ENCODE measurements at regions not wholly inside any gene's neighbourhood (a gene's known extent, or its start where the extent isn't known, plus 50 kb on each side); places are given as distances from the start of the nearest gene placed in this dataset.

DNA sequence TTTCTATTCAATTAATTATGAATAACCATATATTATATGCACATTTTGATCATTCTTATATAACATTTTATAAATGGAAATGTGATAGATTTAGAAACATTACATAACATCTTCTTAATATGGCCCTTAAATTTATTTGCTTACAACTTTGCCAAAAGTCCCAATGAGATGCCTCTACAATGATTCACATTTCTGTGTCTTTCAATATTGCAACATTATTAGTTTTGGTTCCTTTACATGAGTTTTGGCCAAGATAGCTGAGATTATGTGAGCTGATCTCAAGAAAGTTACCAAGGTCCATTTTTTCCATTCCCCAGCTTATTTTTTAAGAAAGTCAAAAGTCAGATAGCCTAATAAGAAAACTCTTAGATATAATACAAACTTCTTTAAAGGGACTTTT, 361.2 kb downstream of the PCDH7 start:
- TF ChIP-seq USF1 (IDR thresholded peaks at IDR 0.05) (no peak), CEBPB (IDR thresholded peaks at IDR 0.05) (no peak), FOXM1 (IDR thresholded peaks at IDR 0.05; ENCODE audit: borderline replicate concordance, low read depth) (no peak), TCF12 (IDR thresholded peaks at IDR 0.05; ENCODE audit: low read depth) (no peak), EP300 (IDR thresholded peaks at IDR 0.05; ENCODE audit: borderline replicate concordance) (no peak)
- TF ChIP-seq, protein P1, sequence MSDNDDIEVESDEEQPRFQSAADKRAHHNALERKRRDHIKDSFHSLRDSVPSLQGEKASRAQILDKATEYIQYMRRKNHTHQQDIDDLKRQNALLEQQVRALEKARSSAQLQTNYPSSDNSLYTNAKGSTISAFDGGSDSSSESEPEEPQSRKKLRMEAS (IDR thresholded peaks at IDR 0.05) = no peak

- TF ChIP-seq TEAD4 (IDR thresholded peaks at IDR 0.05) (no peak), EP300 (IDR thresholded peaks at IDR 0.05; ENCODE audit: borderline replicate concordance) (no peak), EGR1 (IDR thresholded peaks at IDR 0.05) (no peak), TCF12 (IDR thresholded peaks at IDR 0.05; ENCODE audit: low read depth) (no peak), CEBPB (IDR thresholded peaks at IDR 0.05) (no peak), TAF1 (IDR thresholded peaks at IDR 0.05; ENCODE audit: low read depth) (no peak), FOXM1 (IDR thresholded peaks at IDR 0.05; ENCODE audit: borderline replicate concordance, low read depth) (no peak), USF1 (IDR thresholded peaks at IDR 0.05) (no peak), RAD21 (IDR thresholded peaks at IDR 0.05; ENCODE audit: low read depth) (no peak), NFIC (IDR thresholded peaks at IDR 0.05) (no peak), ZBTB7A (IDR thresholded peaks at IDR 0.05; ENCODE audit: low read depth) (no peak), CREB1 (IDR thresholded peaks at IDR 0.05; ENCODE audit: low read depth) (no peak), YY1 (IDR thresholded peaks at IDR 0.05; ENCODE audit: low read depth) (no peak)
- TF ChIP-seq, protein P1 (IDR thresholded peaks at IDR 0.05) = no peak
- TF ChIP-seq, protein P2, sequence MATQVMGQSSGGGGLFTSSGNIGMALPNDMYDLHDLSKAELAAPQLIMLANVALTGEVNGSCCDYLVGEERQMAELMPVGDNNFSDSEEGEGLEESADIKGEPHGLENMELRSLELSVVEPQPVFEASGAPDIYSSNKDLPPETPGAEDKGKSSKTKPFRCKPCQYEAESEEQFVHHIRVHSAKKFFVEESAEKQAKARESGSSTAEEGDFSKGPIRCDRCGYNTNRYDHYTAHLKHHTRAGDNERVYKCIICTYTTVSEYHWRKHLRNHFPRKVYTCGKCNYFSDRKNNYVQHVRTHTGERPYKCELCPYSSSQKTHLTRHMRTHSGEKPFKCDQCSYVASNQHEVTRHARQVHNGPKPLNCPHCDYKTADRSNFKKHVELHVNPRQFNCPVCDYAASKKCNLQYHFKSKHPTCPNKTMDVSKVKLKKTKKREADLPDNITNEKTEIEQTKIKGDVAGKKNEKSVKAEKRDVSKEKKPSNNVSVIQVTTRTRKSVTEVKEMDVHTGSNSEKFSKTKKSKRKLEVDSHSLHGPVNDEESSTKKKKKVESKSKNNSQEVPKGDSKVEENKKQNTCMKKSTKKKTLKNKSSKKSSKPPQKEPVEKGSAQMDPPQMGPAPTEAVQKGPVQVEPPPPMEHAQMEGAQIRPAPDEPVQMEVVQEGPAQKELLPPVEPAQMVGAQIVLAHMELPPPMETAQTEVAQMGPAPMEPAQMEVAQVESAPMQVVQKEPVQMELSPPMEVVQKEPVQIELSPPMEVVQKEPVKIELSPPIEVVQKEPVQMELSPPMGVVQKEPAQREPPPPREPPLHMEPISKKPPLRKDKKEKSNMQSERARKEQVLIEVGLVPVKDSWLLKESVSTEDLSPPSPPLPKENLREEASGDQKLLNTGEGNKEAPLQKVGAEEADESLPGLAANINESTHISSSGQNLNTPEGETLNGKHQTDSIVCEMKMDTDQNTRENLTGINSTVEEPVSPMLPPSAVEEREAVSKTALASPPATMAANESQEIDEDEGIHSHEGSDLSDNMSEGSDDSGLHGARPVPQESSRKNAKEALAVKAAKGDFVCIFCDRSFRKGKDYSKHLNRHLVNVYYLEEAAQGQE (IDR thresholded peaks at IDR 0.05; ENCODE audit: low read depth) = no peak
Observed at GRCh38 chr4:31083456-31083855, 363.3 kb downstream of the PCDH7 start.

DNA sequence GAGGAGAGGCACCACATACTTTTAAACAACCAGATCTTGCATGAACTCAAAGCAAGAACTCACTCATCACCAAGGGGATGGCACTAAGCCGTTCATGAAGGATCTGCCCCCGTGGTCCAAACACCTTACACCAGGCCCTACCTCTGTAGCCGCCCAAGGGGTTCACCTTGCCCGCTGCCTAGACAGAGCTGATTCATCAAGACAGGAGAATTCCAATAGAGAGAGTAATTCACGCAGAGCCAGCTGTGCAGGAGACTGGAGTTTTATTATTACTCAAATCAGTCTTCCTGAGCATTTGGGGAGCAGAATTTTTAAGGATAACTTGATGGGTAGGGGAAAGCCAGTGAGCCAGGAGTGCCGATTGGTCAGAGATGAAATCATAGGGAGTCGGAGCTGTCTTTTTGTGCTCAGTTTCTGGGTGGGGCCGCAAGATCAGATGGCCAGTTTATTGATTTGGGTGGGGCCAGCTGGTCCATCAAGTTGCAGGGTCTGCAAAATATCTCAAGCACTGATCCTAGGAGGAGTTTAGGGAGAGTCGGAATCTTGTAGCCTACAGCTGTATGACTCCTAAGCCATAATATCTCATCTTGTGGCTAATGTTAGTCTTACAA, 364.7 kb downstream of the PCDH7 start:
- TF ChIP-seq, protein P1 (IDR thresholded peaks at IDR 0.05) = no peak
- TF ChIP-seq CEBPB (IDR thresholded peaks at IDR 0.05) (no peak), TEAD4 (IDR thresholded peaks at IDR 0.05) (no peak), CREB1 (IDR thresholded peaks at IDR 0.05; ENCODE audit: low read depth) (no peak), YY1 (IDR thresholded peaks at IDR 0.05; ENCODE audit: low read depth) (no peak), ZBTB7A (IDR thresholded peaks at IDR 0.05; ENCODE audit: low read depth) (no peak), TAF1 (IDR thresholded peaks at IDR 0.05; ENCODE audit: low read depth) (no peak), EP300 (IDR thresholded peaks at IDR 0.05; ENCODE audit: borderline replicate concordance) (no peak), FOXM1 (IDR thresholded peaks at IDR 0.05; ENCODE audit: borderline replicate concordance, low read depth) (no peak), TCF12 (IDR thresholded peaks at IDR 0.05; ENCODE audit: low read depth) (no peak), USF1 (IDR thresholded peaks at IDR 0.05) (no peak), EGR1 (IDR thresholded peaks at IDR 0.05) (no peak), NFIC (IDR thresholded peaks at IDR 0.05) (no peak), RAD21 (IDR thresholded peaks at IDR 0.05; ENCODE audit: low read depth) (no peak)
- TF ChIP-seq, protein P2 (IDR thresholded peaks at IDR 0.05; ENCODE audit: low read depth) = no peak

DNA sequence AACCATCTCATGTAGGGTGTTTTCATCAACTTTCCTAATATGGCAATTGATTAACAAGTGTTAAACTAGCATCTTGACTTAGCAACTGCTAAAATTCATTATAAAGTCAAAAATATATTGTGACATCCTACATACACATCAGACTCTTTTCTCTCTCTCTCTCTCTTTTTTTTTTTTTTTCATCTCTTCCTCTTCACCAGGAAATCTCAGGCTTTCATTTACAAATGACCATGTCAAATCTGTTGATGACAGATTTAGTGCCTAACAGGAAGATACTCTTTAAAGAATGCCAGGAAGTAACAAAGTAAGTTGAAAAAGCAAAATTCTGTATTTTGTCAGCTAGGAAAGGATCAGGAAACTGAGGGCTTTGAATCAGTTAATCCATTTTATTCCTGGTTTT, 365.5 kb downstream of the PCDH7 start:
- TF ChIP-seq TEAD4 (IDR thresholded peaks at IDR 0.05) (no peak), TCF12 (IDR thresholded peaks at IDR 0.05; ENCODE audit: low read depth) (no peak), USF1 (IDR thresholded peaks at IDR 0.05) (no peak), ZBTB7A (IDR thresholded peaks at IDR 0.05; ENCODE audit: low read depth) (no peak), RAD21 (IDR thresholded peaks at IDR 0.05; ENCODE audit: low read depth) (no peak), FOXM1 (IDR thresholded peaks at IDR 0.05; ENCODE audit: borderline replicate concordance, low read depth) (no peak), EP300 (IDR thresholded peaks at IDR 0.05; ENCODE audit: borderline replicate concordance) (no peak), YY1 (IDR thresholded peaks at IDR 0.05; ENCODE audit: low read depth) (no peak), CEBPB (IDR thresholded peaks at IDR 0.05) (no peak), TAF1 (IDR thresholded peaks at IDR 0.05; ENCODE audit: low read depth) (no peak), EGR1 (IDR thresholded peaks at IDR 0.05) (no peak), NFIC (IDR thresholded peaks at IDR 0.05) (no peak), CREB1 (IDR thresholded peaks at IDR 0.05; ENCODE audit: low read depth) (no peak)
- TF ChIP-seq, protein P2 (IDR thresholded peaks at IDR 0.05; ENCODE audit: low read depth) = no peak
- TF ChIP-seq, protein P1 (IDR thresholded peaks at IDR 0.05) = no peak
